ENCODE measurements at regions not wholly inside any gene's neighbourhood (a gene's known extent, or its start where the extent isn't known, plus 50 kb on each side); places are given as distances from the start of the nearest gene placed in this dataset.

GRCh38 chr10:90168244-90168643, 466.9 kb downstream of the KIF20B start:
- H3K36me3 Mint-ChIP-seq (ENCODE audit: low read depth): no peaks in the 10 kb centered on the region
- no peaks in the 10 kb centered on the region for H3K9me3 Mint-ChIP-seq
- H3K4me1 Mint-ChIP-seq (ENCODE audit: low read depth): no peaks in the 10 kb centered on the region
- H3K27ac Mint-ChIP-seq: no peak overlapping the region
- no peak for DNase-seq (ENCODE audit: low spot score)
- intact Hi-C loops (cut with micrococcal nuclease): no loop called here
- H3K27me3 Mint-ChIP-seq (ENCODE audit: insufficient read depth): peaks cover 2% of the 10 kb centered on the region
- H3K4me3 Mint-ChIP-seq: no peak overlapping the region

DNA sequence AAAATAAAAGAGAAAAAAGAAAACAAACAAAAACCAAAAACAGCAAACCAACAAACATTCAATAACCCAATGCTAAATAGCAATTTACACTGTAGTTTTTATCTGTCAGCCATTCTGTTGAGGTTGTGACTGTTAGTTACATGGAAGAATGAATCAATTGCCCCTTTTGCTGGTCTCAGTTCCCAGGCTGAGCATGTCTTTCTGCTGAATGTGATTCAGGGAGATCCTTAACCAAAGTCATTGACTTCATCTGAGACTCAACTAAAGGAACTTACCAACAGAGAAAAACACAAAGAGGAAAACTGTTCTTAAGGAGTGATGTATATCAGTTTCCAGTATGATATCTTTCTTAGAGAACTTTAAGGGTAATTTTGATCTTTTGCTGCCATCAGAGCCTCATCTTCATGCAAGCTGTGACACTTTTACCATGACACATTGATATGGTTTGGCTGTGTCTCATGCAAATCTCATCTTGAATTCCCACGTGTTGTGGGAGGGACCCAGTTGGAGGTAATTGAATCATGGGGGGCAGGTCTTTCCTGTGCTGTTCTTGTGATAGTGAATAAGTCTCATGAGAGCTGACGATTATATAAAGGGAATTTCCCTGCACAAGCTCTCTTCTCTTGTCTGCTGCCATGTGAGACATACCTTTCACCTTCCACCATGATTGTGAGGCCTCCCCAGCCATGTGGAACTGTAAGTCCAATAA, 469.8 kb downstream of the KIF20B start:
- Mint-ChIP-seq H3K4me1 (ENCODE audit: low read depth) (no peaks in the 10 kb centered on the region), H3K27me3 (ENCODE audit: insufficient read depth) (peaks cover 2% of the 10 kb centered on the region), H3K27ac (no peak overlapping the region), H3K9me3 (no peaks in the 10 kb centered on the region), H3K36me3 (ENCODE audit: low read depth) (no peaks in the 10 kb centered on the region), H3K4me3 (no peak overlapping the region)
- no peak for DNase-seq (ENCODE audit: low spot score)
- intact Hi-C loops (cut with micrococcal nuclease): no loop called here

- no peak overlapping the region for H3K4me3 Mint-ChIP-seq
- H3K36me3 Mint-ChIP-seq (ENCODE audit: low read depth): no peaks in the 10 kb centered on the region
- no peaks in the 10 kb centered on the region for H3K9me3 Mint-ChIP-seq
- no peaks in the 10 kb centered on the region for H3K4me1 Mint-ChIP-seq (ENCODE audit: low read depth)
- intact Hi-C loops (cut with micrococcal nuclease): no loop called here
- DNase-seq (ENCODE audit: low spot score): no peak
- no peak overlapping the region for H3K27ac Mint-ChIP-seq
- peaks cover 2% of the 10 kb centered on the region for H3K27me3 Mint-ChIP-seq (ENCODE audit: insufficient read depth)
Observed at GRCh38 chr10:90174531-90174930, 473.1 kb downstream of the KIF20B start.

DNA sequence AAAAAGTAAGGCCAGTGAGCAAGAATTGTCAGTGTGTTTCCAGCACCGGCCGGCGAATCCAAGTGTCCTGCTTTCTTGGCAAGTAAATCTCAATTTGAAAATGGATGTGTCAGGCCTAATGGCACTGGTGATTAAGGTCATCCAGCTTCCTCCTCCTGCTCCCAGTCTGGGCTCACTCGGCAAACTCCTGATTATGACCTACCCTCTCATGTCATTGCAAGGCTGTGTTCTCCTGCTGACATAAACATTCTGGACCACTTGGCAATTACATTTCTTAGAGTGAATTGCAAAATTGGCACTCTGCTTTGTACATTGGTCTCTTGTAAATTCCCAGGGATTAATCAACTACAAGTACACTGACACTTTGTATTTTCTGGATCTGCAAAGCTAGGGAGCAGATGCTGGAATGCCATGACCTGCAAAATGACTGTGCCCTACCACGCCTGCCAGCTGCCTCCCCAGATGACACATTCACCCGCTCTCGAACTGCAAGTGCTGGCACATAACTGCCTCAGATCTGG, 473.8 kb downstream of the KIF20B start:
- Mint-ChIP-seq H3K27ac (no peak overlapping the region), H3K4me1 (ENCODE audit: low read depth) (no peaks in the 10 kb centered on the region), H3K4me3 (no peak overlapping the region), H3K9me3 (no peaks in the 10 kb centered on the region), H3K27me3 (ENCODE audit: insufficient read depth) (no peaks in the 10 kb centered on the region), H3K36me3 (ENCODE audit: low read depth) (no peaks in the 10 kb centered on the region)
- DNase-seq (ENCODE audit: low spot score): no peak
- intact Hi-C loops (cut with micrococcal nuclease): no loop called here

- no peaks in the 10 kb centered on the region for H3K27me3 Mint-ChIP-seq (ENCODE audit: insufficient read depth)
- H3K4me1 Mint-ChIP-seq (ENCODE audit: low read depth): no peaks in the 10 kb centered on the region
- no peak for DNase-seq (ENCODE audit: low spot score)
- intact Hi-C loops (cut with micrococcal nuclease): no loop called here
- H3K9me3 Mint-ChIP-seq: no peaks in the 10 kb centered on the region
- H3K36me3 Mint-ChIP-seq (ENCODE audit: low read depth): no peaks in the 10 kb centered on the region
- H3K4me3 Mint-ChIP-seq: no peak overlapping the region
- H3K27ac Mint-ChIP-seq: no peak overlapping the region
Observed at GRCh38 chr10:90179696-90180407, 478.5 kb downstream of the KIF20B start.

DNA sequence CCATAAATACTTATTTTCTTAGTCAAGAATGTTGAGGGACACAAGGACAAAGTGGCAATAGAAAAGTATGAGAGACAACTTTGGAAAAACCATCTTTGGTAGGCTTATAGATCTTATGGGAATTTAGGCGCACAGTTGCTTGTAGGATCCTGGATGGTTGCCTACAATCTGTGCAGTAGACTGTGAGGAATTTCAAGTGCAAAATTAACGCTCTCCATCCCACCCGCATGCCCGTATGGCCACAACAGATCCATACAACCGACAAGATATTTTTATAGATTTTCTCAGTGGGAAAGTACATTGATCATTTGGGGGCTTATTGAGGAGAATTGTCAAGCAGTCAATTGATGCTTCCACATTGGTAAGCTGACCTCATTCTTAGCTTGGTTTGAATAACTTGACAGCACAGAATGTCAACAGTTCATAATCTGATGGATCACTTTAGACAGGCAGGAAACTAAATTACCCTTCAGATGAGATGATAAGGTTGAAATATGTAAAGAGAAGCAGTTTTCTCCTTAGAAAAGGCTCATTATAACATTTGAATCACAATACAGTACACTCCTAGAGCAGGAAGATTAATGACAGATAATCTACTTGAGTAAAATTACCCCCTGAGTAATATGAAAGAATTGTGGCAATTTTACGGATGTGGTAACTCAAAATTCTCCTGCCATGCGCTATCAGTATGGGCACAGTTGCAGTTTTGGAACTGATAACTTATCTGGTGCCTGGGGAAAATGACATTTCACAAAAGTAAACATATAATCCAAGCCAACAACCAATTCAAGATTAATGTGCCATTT, 479.7 kb downstream of the KIF20B start:
- no peak overlapping the region for H3K4me3 Mint-ChIP-seq
- H3K27me3 Mint-ChIP-seq (ENCODE audit: insufficient read depth): no peaks in the 10 kb centered on the region
- H3K36me3 Mint-ChIP-seq (ENCODE audit: low read depth): no peaks in the 10 kb centered on the region
- H3K27ac Mint-ChIP-seq: no peak overlapping the region
- no peaks in the 10 kb centered on the region for H3K4me1 Mint-ChIP-seq (ENCODE audit: low read depth)
- no peaks in the 10 kb centered on the region for H3K9me3 Mint-ChIP-seq
- intact Hi-C loops (cut with micrococcal nuclease): no loop called here
- DNase-seq (ENCODE audit: low spot score): no peak

- DNase-seq (ENCODE audit: low spot score): no peak
- H3K9me3 Mint-ChIP-seq: no peaks in the 10 kb centered on the region
- intact Hi-C loops (cut with micrococcal nuclease): no loop called here
- H3K27me3 Mint-ChIP-seq (ENCODE audit: insufficient read depth): no peaks in the 10 kb centered on the region
- H3K4me3 Mint-ChIP-seq: no peak overlapping the region
- no peaks in the 10 kb centered on the region for H3K36me3 Mint-ChIP-seq (ENCODE audit: low read depth)
- no peaks in the 10 kb centered on the region for H3K4me1 Mint-ChIP-seq (ENCODE audit: low read depth)
- H3K27ac Mint-ChIP-seq: no peak overlapping the region
Observed at GRCh38 chr10:90192825-90193224, 491.4 kb downstream of the KIF20B start.

- Mint-ChIP-seq H3K9me3 (no peaks in the 10 kb centered on the region), H3K27me3 (ENCODE audit: insufficient read depth) (no peaks in the 10 kb centered on the region), H3K27ac (no peak overlapping the region), H3K4me3 (no peak overlapping the region), H3K4me1 (ENCODE audit: low read depth) (no peaks in the 10 kb centered on the region), H3K36me3 (ENCODE audit: low read depth) (no peaks in the 10 kb centered on the region)
- intact Hi-C loops (cut with micrococcal nuclease): no loop called here
- DNase-seq (ENCODE audit: low spot score): no peak
Observed at GRCh38 chr10:90193240-90193985, 492.0 kb downstream of the KIF20B start.

DNA sequence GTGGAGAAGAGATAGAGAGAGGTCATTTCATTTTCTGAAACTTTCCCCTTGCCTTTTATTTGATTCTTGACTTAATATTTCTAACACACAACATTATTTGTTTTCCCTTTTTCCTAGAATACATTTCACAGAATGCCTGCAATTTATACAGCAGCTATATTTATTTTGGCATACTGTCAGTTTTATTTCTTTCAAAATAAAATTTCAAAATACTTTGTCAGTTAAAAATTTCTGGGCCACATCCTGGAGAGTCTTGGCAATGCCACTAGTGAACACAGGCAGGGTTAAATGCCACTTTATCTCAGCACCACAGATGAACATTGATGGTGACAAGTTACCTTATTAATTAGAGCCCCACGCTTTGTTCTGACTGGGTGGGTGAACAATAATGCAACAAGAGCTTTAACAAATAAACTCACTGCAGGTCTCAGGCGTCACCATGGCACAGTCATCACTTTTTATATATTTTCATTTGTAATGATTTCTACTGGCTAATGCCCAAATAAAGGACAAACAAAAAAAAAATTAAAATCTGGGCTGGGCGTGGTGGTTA, 494.0 kb downstream of the KIF20B start:
- Mint-ChIP-seq H3K9me3 (no peaks in the 10 kb centered on the region), H3K27ac (no peak overlapping the region), H3K27me3 (ENCODE audit: insufficient read depth) (no peaks in the 10 kb centered on the region), H3K4me3 (no peak overlapping the region), H3K4me1 (ENCODE audit: low read depth) (no peaks in the 10 kb centered on the region), H3K36me3 (ENCODE audit: low read depth) (no peaks in the 10 kb centered on the region)
- no peak for DNase-seq (ENCODE audit: low spot score)
- intact Hi-C loops (cut with micrococcal nuclease): no loop called here

GRCh38 chr10:90197766-90198165, 496.4 kb downstream of the KIF20B start:
- Mint-ChIP-seq H3K4me1 (ENCODE audit: low read depth) (no peaks in the 10 kb centered on the region), H3K27ac (no peak overlapping the region), H3K27me3 (ENCODE audit: insufficient read depth) (no peaks in the 10 kb centered on the region), H3K36me3 (ENCODE audit: low read depth) (no peaks in the 10 kb centered on the region), H3K9me3 (no peaks in the 10 kb centered on the region), H3K4me3 (no peak overlapping the region)
- DNase-seq (ENCODE audit: low spot score): no peak
- intact Hi-C loops (cut with micrococcal nuclease): no loop called here

DNA sequence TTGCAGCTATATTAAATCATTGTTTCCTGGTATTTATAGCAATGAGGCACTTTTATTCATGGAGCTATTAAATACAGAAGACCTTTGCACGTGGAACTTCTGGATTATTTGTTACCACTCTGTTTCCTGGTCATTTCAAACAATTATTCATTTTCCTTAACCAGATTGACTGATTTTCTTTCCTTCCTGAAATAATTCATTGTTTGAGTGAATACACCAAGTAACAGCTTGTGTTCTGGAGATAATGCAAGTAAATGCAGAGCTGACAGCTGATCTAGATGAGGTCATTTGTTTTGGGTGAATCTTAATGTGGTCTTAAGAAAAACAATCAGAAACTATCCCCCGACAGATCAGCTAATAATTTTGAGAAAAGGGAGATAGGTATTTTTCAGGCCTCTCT, 497.7 kb downstream of the KIF20B start:
- H3K36me3 Mint-ChIP-seq (ENCODE audit: low read depth): no peaks in the 10 kb centered on the region
- no peak for DNase-seq (ENCODE audit: low spot score)
- no peaks in the 10 kb centered on the region for H3K4me1 Mint-ChIP-seq (ENCODE audit: low read depth)
- intact Hi-C loops (cut with micrococcal nuclease): no loop called here
- no peak overlapping the region for H3K4me3 Mint-ChIP-seq
- no peak overlapping the region for H3K27ac Mint-ChIP-seq
- H3K9me3 Mint-ChIP-seq: no peaks in the 10 kb centered on the region
- H3K27me3 Mint-ChIP-seq (ENCODE audit: insufficient read depth): no peaks in the 10 kb centered on the region

GRCh38 chr10:90199513-90199912, 498.1 kb downstream of the KIF20B start:
- intact Hi-C loops (cut with micrococcal nuclease): no loop called here
- no peaks in the 10 kb centered on the region for H3K27me3 Mint-ChIP-seq (ENCODE audit: insufficient read depth)
- no peaks in the 10 kb centered on the region for H3K4me1 Mint-ChIP-seq (ENCODE audit: low read depth)
- no peaks in the 10 kb centered on the region for H3K36me3 Mint-ChIP-seq (ENCODE audit: low read depth)
- DNase-seq (ENCODE audit: low spot score): no peak
- no peak overlapping the region for H3K27ac Mint-ChIP-seq
- no peaks in the 10 kb centered on the region for H3K9me3 Mint-ChIP-seq
- no peak overlapping the region for H3K4me3 Mint-ChIP-seq
